A549 (cell line): ENCODE measurements at regions not wholly inside any gene's neighbourhood (a gene's known extent, or its start where the extent isn't known, plus 50 kb on each side); places are given as distances from the start of the nearest gene placed in this dataset.

ENCODE experiments used
- BCL3 ChIP-seq: fragments of >200 bp; sonication (Bioruptor Twin); formaldehyde crosslinking; IDR thresholded peaks from 3 replicates; pipeline ENCODE4 v1.6.1; 2016
- CTCF ChIP-seq: fragments of >200 bp; sonication (Bioruptor Twin); formaldehyde crosslinking; IDR thresholded peaks from 3 replicates; pipeline ENCODE4 v1.5.1; 2016
- E2F6 ChIP-seq: IDR thresholded peaks from 2 replicates; pipeline ENCODE4 v1.6.1; 2012; ENCODE audit warnings: low read depth, borderline replicate concordance
- EP300 ChIP-seq, 2 experiments: fragments of >200 bp; sonication (Bioruptor Twin); formaldehyde crosslinking; IDR thresholded peaks; 2 replicates in 1 of 2; 3 replicates in 1 of 2; pipeline ENCODE4 v1.6.1; 2016 to 2017
- ESRRA ChIP-seq: fragments of 150-350 bp; IDR thresholded peaks from 2 replicates; pipeline ENCODE4 v1.6.1; 2014; ENCODE audit warnings: mild to moderate bottlenecking, low read length, borderline replicate concordance
- MAFK ChIP-seq: fragments of 450-650 bp; IDR thresholded peaks from 2 replicates; pipeline ENCODE4 v1.6.1; 2014; ENCODE audit not compliant: partially characterized antibody
- POLR2A ChIP-seq: IDR thresholded peaks from 2 replicates; pipeline ENCODE4 v1.6.1; 2012; ENCODE audit warnings: mild to moderate bottlenecking, low read length
- RCOR1 ChIP-seq: fragments of 150-350 bp; IDR thresholded peaks from 2 replicates; pipeline ENCODE4 v1.6.1; 2014; ENCODE audit warnings: antibody characterized with exemption, low read length, low read depth
- REST ChIP-seq: fragments of 200-600 bp; sonication (generic); IDR thresholded peaks from 2 replicates; pipeline ENCODE4 v1.6.1; 2016; ENCODE audit warnings: antibody characterized with exemption, mild to moderate bottlenecking, moderate library complexity
- RFX5 ChIP-seq: fragments of 450-650 bp; IDR thresholded peaks from 2 replicates; pipeline ENCODE4 v1.7.1; 2014; ENCODE audit warnings: antibody characterized with exemption, mild to moderate bottlenecking, moderate library complexity
- RNF2 ChIP-seq: fragments of 200-600 bp; sonication (generic); IDR thresholded peaks from 2 replicates; pipeline ENCODE4 v1.6.1; 2016; ENCODE audit warnings: low read depth, mild to moderate bottlenecking, antibody characterized with exemption, moderate library complexity, borderline replicate concordance
- SREBF2 ChIP-seq: fragments of 450-650 bp; IDR thresholded peaks from 2 replicates; pipeline ENCODE4 v1.6.1; 2014; ENCODE audit warnings: mild to moderate bottlenecking, moderate library complexity
- ZC3H11A ChIP-seq: fragments of 450-650 bp; IDR thresholded peaks from 2 replicates; pipeline ENCODE4 v1.6.1; 2014; ENCODE audit warnings: antibody characterized with exemption, mild to moderate bottlenecking

GRCh38 chr12:118553856-118554504, 177.6 kb downstream of the SUDS3 start:
- TF ChIP-seq REST (no peak), POLR2A (no peak), CTCF (no peak), MAFK (no peak), RCOR1 (no peak), E2F6 (no peak), SREBF2 (no peak), ESRRA (no peak), ZC3H11A (no peak), RNF2 (no peak), BCL3 (no peak), RFX5 (no peak), EP300 (IDR thresholded peaks at IDR 0.05) (no peak)
